GM23338 (cell line): ENCODE measurements at regions not wholly inside any gene's neighbourhood (a gene's known extent, or its start where the extent isn't known, plus 50 kb on each side); places are given as distances from the start of the nearest gene placed in this dataset.

Experiments
- ATAC-seq: fragments of 200-7000 bp; cut with Tn5 transposase; 3 replicates; pipeline ENCODE4 v1.9.1; 2020
- DNase-seq: peaks from one replicate; pipeline ENCODE4 v3.0.0-alpha.2; 2015; ENCODE audit warnings: low spot score
- H2AFZ ChIP-seq: fragments of 200-600 bp; sonication (generic); 2 replicates; pipeline ENCODE4 v1.8.0; 2016; ENCODE audit warnings: antibody characterized with exemption, mild to moderate bottlenecking, moderate library complexity
- H3F3A ChIP-seq: fragments of 200-600 bp; sonication (generic); replicated peaks from 2 replicates; pipeline ENCODE4 v1.8.0; 2017; ENCODE audit warnings: antibody characterized with exemption, mixed run types, low read depth
- H3K27ac ChIP-seq: fragments of 200-600 bp; sonication (generic); 2 replicates; pipeline ENCODE4 v1.6.1; 2016; ENCODE audit warnings: low read depth
- H3K27me3 ChIP-seq: fragments of 200-600 bp; sonication (generic); 2 replicates; pipeline ENCODE4 v1.8.0; 2016; ENCODE audit warnings: mild to moderate bottlenecking, mixed run types, moderate library complexity; ENCODE audit not compliant: insufficient read depth
- H3K36me3 ChIP-seq: fragments of 200-600 bp; sonication (generic); 2 replicates; pipeline ENCODE4 v1.8.0; 2016; ENCODE audit warnings: mild to moderate bottlenecking; ENCODE audit not compliant: insufficient read depth
- H3K4me1 ChIP-seq: fragments of 200-600 bp; sonication (generic); 2 replicates; pipeline ENCODE4 v1.8.0; 2016; ENCODE audit warnings: mild to moderate bottlenecking, moderate library complexity; ENCODE audit not compliant: insufficient read depth
- H3K4me2 ChIP-seq: fragments of 200-600 bp; sonication (generic); 2 replicates; pipeline ENCODE4 v1.7.1; 2017; ENCODE audit warnings: mixed run types
- H3K4me3 ChIP-seq: fragments of 200-600 bp; sonication (generic); 2 replicates; pipeline ENCODE4 v1.6.1; 2016; ENCODE audit warnings: mixed run types
- H3K79me2 ChIP-seq: fragments of 200-600 bp; sonication (generic); replicated peaks from 2 replicates; pipeline ENCODE4 v1.8.0; 2017; ENCODE audit warnings: mild to moderate bottlenecking; ENCODE audit not compliant: insufficient read depth
- H3K9me2 ChIP-seq: fragments of 200-600 bp; sonication (generic); 2 replicates; pipeline ENCODE4 v1.8.0; 2017; ENCODE audit not compliant: insufficient read depth
- H4K20me1 ChIP-seq: fragments of 200-600 bp; sonication (generic); replicated peaks from 2 replicates; pipeline ENCODE4 v1.8.0; 2017; ENCODE audit warnings: mild to moderate bottlenecking; ENCODE audit not compliant: insufficient read depth
- H3K27ac Mint-ChIP-seq: 2 replicates; pipeline ENCODE4 v1.8.0; 2020; ENCODE audit warnings: inconsistent platforms, mild to moderate bottlenecking, moderate library complexity, mixed read lengths
- H3K27me3 Mint-ChIP-seq: 3 replicates; pipeline ENCODE4 v1.8.0; 2022; ENCODE audit warnings: low read depth, mild to moderate bottlenecking, moderate library complexity, mixed read lengths, inconsistent platforms; ENCODE audit not compliant: insufficient read depth, poor library complexity
- H3K36me3 Mint-ChIP-seq: 3 replicates; pipeline ENCODE4 v1.8.0; 2021; ENCODE audit warnings: low read depth, mild to moderate bottlenecking, inconsistent platforms, moderate library complexity, mixed read lengths
- H3K4me1 Mint-ChIP-seq: 3 replicates; pipeline ENCODE4 v1.8.0; 2020; ENCODE audit warnings: mild to moderate bottlenecking, inconsistent platforms, mixed read lengths
- H3K4me3 Mint-ChIP-seq: 3 replicates; pipeline ENCODE4 v1.8.0; 2021; ENCODE audit warnings: moderate library complexity, mild to moderate bottlenecking, inconsistent platforms, mixed read lengths
- H3K9me3 Mint-ChIP-seq: 3 replicates; pipeline ENCODE4 v1.8.0; 2020; ENCODE audit warnings: moderate library complexity, mild to moderate bottlenecking, inconsistent platforms, mixed read lengths
- CREB1 ChIP-seq: fragments of 250-450 bp; sonication (Bioruptor Pico); IDR thresholded peaks from 2 replicates; pipeline ENCODE4 v1.5.0; 2020; ENCODE audit warnings: low read depth, mild to moderate bottlenecking, moderate library complexity
- EZH2 ChIP-seq: fragments of 200-600 bp; sonication (generic); IDR thresholded peaks from one replicate; pipeline ENCODE4 v1.8.0; 2017; ENCODE audit warnings: antibody characterized with exemption, mild to moderate bottlenecking, low read depth; ENCODE audit not compliant: unreplicated experiment
- EZH2phosphoT487 ChIP-seq: fragments of 200-600 bp; sonication (generic); IDR thresholded peaks from one replicate; pipeline ENCODE4 v1.8.1; 2018; ENCODE audit warnings: antibody characterized with exemption; ENCODE audit not compliant: unreplicated experiment
- JUNB ChIP-seq: IDR thresholded peaks from one replicate; pipeline ENCODE4 v1.6.1; 2016; ENCODE audit warnings: antibody characterized with exemption; ENCODE audit not compliant: unreplicated experiment
- NANOG ChIP-seq: IDR thresholded peaks from 2 replicates; pipeline ENCODE4 v1.6.1; 2016; ENCODE audit warnings: antibody characterized with exemption, borderline replicate concordance
- POLR2AphosphoS5 ChIP-seq: IDR thresholded peaks from 2 replicates; pipeline ENCODE4 v1.6.1; 2016; ENCODE audit warnings: antibody characterized with exemption, low read depth
- STAT1 ChIP-seq: IDR thresholded peaks from one replicate; pipeline ENCODE4 v1.6.1; 2016; ENCODE audit warnings: antibody characterized with exemption; ENCODE audit not compliant: unreplicated experiment
- ZNF114 ChIP-seq: fragments of 250-450 bp; sonication (Bioruptor Pico); IDR thresholded peaks from 2 replicates; pipeline ENCODE4 v1.5.0; 2020; ENCODE audit warnings: mild to moderate bottlenecking, moderate library complexity
- ZNF331 ChIP-seq: fragments of 250-450 bp; sonication (Bioruptor Pico); IDR thresholded peaks from 2 replicates; pipeline ENCODE4 v1.5.0; 2020; ENCODE audit warnings: low read depth, mild to moderate bottlenecking, moderate library complexity
- TF ChIP-seq, protein P1 (sequence below): IDR thresholded peaks from one replicate; pipeline ENCODE4 v1.6.1; 2018; ENCODE audit warnings: antibody characterized with exemption; ENCODE audit not compliant: unreplicated experiment
- TF ChIP-seq, protein P2 (sequence below): fragments of 250-450 bp; sonication (Bioruptor Pico); IDR thresholded peaks from 2 replicates; pipeline ENCODE4 v1.5.0; 2020; ENCODE audit warnings: mild to moderate bottlenecking, moderate library complexity
- TF ChIP-seq, protein P3 (sequence below): IDR thresholded peaks from 2 replicates; pipeline ENCODE4 v1.6.1; 2016; ENCODE audit warnings: antibody characterized with exemption
- TF ChIP-seq, protein P4 (sequence below), 2 experiments: fragments of 200-600 bp in 1 of 2; sonication (generic) in 1 of 2; conservative IDR thresholded peaks; 2 replicates each; pipeline versions ENCODE4 v1.5.1 to v1.6.1; 2016 to 2017; ENCODE audit warnings: antibody characterized with exemption in 2 of 2, low read depth in 2 of 2, mild to moderate bottlenecking in 2 of 2, moderate library complexity in 1 of 2

DNA sequence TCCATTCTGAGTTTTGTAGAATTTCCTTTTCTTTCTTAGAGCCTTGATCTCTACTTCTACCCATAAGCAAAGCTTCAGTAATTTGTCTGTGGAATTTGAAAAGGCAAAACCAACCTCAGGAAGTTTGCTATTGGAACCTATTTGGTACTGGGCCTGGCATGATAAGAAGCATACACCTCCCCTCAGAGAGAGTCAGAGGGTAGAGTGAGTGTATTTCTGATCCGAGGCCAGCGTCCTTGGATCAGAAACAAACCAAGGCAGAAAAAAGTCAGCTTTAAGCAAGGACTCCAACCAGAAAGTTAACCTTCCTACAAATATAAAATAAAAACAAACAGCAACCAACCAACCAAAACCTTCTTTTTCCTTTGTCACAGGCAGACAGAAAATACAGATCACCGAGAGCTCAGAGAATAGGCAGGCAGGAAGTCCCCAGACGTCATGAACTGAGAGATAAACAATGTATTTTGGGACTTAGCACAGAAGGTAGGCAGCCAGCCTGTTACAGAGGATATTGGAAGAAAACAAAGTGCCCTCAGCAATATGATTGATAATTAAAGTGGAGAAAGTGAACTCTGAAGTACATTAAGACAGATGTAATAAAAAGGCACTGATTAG, 141.5 kb downstream of the NEDD1 start:
- Histone ChIP-seq H3K4me3 (no peak overlapping the region), H3K27me3 (no peaks in the 10 kb centered on the region), H3K4me2 (no peak overlapping the region), H3F3A (no peaks in the 10 kb centered on the region), H3K9me2 (peaks cover 5% of the 10 kb centered on the region; the same call in 1 of the 2 replicates), H3K36me3 (no peaks in the 10 kb centered on the region), H3K79me2 (no peaks in the 10 kb centered on the region), H3K27ac (no peak overlapping the region), H4K20me1 (no peaks in the 10 kb centered on the region), H3K4me1 (peaks cover 6% of the 10 kb centered on the region; the same call in 1 of the 2 replicates), H2AFZ (peak overlapping the region; percentile 85)
- no peak for DNase-seq
- no peak for ATAC-seq
- no peak for TF ChIP-seq EZH2phosphoT487
- TF ChIP-seq, protein P1, sequence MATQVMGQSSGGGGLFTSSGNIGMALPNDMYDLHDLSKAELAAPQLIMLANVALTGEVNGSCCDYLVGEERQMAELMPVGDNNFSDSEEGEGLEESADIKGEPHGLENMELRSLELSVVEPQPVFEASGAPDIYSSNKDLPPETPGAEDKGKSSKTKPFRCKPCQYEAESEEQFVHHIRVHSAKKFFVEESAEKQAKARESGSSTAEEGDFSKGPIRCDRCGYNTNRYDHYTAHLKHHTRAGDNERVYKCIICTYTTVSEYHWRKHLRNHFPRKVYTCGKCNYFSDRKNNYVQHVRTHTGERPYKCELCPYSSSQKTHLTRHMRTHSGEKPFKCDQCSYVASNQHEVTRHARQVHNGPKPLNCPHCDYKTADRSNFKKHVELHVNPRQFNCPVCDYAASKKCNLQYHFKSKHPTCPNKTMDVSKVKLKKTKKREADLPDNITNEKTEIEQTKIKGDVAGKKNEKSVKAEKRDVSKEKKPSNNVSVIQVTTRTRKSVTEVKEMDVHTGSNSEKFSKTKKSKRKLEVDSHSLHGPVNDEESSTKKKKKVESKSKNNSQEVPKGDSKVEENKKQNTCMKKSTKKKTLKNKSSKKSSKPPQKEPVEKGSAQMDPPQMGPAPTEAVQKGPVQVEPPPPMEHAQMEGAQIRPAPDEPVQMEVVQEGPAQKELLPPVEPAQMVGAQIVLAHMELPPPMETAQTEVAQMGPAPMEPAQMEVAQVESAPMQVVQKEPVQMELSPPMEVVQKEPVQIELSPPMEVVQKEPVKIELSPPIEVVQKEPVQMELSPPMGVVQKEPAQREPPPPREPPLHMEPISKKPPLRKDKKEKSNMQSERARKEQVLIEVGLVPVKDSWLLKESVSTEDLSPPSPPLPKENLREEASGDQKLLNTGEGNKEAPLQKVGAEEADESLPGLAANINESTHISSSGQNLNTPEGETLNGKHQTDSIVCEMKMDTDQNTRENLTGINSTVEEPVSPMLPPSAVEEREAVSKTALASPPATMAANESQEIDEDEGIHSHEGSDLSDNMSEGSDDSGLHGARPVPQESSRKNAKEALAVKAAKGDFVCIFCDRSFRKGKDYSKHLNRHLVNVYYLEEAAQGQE = no peak
- no peak for TF ChIP-seq ZNF331 (CRISPR knock-in tag)
- TF ChIP-seq, protein P2, sequence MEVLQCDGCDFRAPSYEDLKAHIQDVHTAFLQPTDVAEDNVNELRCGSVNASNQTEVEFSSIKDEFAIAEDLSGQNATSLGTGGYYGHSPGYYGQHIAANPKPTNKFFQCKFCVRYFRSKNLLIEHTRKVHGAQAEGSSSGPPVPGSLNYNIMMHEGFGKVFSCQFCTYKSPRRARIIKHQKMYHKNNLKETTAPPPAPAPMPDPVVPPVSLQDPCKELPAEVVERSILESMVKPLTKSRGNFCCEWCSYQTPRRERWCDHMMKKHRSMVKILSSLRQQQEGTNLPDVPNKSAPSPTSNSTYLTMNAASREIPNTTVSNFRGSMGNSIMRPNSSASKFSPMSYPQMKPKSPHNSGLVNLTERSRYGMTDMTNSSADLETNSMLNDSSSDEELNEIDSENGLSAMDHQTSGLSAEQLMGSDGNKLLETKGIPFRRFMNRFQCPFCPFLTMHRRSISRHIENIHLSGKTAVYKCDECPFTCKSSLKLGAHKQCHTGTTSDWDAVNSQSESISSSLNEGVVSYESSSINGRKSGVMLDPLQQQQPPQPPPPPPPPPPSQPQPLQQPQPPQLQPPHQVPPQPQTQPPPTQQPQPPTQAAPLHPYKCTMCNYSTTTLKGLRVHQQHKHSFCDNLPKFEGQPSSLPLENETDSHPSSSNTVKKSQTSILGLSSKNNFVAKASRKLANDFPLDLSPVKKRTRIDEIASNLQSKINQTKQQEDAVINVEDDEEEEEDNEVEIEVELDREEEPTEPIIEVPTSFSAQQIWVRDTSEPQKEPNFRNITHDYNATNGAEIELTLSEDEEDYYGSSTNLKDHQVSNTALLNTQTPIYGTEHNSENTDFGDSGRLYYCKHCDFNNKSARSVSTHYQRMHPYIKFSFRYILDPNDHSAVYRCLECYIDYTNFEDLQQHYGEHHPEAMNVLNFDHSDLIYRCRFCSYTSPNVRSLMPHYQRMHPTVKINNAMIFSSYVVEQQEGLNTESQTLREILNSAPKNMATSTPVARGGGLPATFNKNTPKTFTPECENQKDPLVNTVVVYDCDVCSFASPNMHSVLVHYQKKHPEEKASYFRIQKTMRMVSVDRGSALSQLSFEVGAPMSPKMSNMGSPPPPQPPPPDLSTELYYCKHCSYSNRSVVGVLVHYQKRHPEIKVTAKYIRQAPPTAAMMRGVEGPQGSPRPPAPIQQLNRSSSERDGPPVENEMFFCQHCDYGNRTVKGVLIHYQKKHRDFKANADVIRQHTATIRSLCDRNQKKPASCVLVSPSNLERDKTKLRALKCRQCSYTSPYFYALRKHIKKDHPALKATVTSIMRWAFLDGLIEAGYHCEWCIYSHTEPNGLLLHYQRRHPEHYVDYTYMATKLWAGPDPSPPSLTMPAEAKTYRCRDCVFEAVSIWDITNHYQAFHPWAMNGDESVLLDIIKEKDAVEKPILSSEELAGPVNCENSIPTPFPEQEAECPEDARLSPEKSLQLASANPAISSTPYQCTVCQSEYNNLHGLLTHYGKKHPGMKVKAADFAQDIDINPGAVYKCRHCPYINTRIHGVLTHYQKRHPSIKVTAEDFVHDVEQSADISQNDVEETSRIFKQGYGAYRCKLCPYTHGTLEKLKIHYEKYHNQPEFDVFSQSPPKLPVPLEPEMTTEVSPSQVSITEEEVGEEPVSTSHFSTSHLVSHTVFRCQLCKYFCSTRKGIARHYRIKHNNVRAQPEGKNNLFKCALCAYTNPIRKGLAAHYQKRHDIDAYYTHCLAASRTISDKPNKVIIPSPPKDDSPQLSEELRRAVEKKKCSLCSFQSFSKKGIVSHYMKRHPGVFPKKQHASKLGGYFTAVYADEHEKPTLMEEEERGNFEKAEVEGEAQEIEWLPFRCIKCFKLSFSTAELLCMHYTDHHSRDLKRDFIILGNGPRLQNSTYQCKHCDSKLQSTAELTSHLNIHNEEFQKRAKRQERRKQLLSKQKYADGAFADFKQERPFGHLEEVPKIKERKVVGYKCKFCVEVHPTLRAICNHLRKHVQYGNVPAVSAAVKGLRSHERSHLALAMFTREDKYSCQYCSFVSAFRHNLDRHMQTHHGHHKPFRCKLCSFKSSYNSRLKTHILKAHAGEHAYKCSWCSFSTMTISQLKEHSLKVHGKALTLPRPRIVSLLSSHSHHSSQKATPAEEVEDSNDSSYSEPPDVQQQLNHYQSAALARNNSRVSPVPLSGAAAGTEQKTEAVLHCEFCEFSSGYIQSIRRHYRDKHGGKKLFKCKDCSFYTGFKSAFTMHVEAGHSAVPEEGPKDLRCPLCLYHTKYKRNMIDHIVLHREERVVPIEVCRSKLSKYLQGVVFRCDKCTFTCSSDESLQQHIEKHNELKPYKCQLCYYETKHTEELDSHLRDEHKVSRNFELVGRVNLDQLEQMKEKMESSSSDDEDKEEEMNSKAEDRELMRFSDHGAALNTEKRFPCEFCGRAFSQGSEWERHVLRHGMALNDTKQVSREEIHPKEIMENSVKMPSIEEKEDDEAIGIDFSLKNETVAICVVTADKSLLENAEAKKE (CRISPR knock-in tag) = no peak
- no peak for TF ChIP-seq JUNB
- no peak for TF ChIP-seq EZH2
- no peak for TF ChIP-seq NANOG
- TF ChIP-seq POLR2AphosphoS5 = no peak
- TF ChIP-seq, protein P3, sequence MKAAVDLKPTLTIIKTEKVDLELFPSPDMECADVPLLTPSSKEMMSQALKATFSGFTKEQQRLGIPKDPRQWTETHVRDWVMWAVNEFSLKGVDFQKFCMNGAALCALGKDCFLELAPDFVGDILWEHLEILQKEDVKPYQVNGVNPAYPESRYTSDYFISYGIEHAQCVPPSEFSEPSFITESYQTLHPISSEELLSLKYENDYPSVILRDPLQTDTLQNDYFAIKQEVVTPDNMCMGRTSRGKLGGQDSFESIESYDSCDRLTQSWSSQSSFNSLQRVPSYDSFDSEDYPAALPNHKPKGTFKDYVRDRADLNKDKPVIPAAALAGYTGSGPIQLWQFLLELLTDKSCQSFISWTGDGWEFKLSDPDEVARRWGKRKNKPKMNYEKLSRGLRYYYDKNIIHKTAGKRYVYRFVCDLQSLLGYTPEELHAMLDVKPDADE = no peak
- no peak for TF ChIP-seq ZNF114
- TF ChIP-seq CREB1 (CRISPR knock-in tag) = no peak
- no peak for TF ChIP-seq STAT1
- TF ChIP-seq, protein P4, sequence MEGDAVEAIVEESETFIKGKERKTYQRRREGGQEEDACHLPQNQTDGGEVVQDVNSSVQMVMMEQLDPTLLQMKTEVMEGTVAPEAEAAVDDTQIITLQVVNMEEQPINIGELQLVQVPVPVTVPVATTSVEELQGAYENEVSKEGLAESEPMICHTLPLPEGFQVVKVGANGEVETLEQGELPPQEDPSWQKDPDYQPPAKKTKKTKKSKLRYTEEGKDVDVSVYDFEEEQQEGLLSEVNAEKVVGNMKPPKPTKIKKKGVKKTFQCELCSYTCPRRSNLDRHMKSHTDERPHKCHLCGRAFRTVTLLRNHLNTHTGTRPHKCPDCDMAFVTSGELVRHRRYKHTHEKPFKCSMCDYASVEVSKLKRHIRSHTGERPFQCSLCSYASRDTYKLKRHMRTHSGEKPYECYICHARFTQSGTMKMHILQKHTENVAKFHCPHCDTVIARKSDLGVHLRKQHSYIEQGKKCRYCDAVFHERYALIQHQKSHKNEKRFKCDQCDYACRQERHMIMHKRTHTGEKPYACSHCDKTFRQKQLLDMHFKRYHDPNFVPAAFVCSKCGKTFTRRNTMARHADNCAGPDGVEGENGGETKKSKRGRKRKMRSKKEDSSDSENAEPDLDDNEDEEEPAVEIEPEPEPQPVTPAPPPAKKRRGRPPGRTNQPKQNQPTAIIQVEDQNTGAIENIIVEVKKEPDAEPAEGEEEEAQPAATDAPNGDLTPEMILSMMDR (conservative IDR thresholded peaks at IDR 0.05; ENCODE audit: low read depth in 2 of 2) = no peak
- no peaks in the 10 kb centered on the region for H3K9me3 Mint-ChIP-seq
- H3K36me3 Mint-ChIP-seq = no peaks in the 10 kb centered on the region
- no peak overlapping the region for H3K27ac Mint-ChIP-seq
- H3K4me1 Mint-ChIP-seq = peaks cover 18% of the 10 kb centered on the region
- no peak overlapping the region for H3K4me3 Mint-ChIP-seq
- no peaks in the 10 kb centered on the region for H3K27me3 Mint-ChIP-seq
